ENCODE measurements at regions not wholly inside any gene's neighbourhood (a gene's known extent, or its start where the extent isn't known, plus 50 kb on each side); places are given as distances from the start of the nearest gene placed in this dataset.

- peak; percentile 55 for TF ChIP-seq CTCF (IDR thresholded peaks at IDR 0.05; ENCODE audit: low read depth, low read length)
- DNase-seq (ENCODE audit: extremely low read depth, low read depth), result no peak
Measured at GRCh38 chr1:192477630-192478029, 97.9 kb upstream of the RGS1 start.

GRCh38 chr1:192485692-192486436 is 89.7 kb upstream of the RGS1 start:
- DNase-seq (ENCODE audit: extremely low read depth, low read depth), result peak; percentile 96

DNA sequence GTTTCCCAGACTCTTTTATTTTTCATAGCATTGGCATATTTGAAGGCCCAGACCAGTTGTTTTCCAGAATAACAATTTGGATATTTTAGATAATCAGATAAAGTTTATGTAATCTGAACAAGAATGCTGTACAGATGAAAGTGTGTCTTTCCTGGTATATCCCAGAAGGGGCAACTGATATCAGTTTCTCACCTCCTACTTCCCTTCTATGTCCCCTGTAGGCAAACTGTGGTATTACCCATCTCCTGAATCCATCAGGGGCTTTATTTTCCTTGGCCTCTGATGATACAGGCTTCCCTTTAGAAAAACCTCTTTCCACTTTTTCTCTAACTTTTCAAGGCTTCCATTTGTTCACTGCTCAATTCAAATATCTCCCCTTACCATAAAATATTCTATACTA is 87.5 kb upstream of the RGS1 start:
- TF ChIP-seq CTCF (IDR thresholded peaks at IDR 0.05; ENCODE audit: low read depth, low read length), result no peak
- no peak for DNase-seq (ENCODE audit: extremely low read depth, low read depth)

More at GRCh38 chr1:192485692-192486436, 89.7 kb upstream of the RGS1 start:
- TF ChIP-seq CTCF (IDR thresholded peaks at IDR 0.05; ENCODE audit: low read depth, low read length), result no peak

DNA sequence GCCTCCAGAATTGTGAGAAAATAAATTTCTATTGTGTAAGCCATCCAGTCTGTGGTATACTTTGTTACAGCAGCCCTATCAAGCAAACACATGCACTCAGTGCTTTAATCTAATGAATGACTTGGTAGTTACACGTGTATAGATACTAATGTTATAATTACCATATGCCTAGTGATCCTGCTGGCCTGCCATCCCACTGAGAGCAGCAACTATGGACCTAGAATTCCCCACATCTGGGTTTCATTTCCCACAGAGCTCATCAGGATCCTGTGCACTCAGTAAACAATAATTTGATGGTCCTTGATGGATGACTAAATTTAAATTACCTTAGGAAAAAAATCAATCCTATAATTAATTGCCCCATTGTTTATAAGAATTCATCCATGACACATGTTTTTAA is 86.5 kb upstream of the RGS1 start:
- peak; percentile 86 for DNase-seq (ENCODE audit: extremely low read depth, low read depth)
- TF ChIP-seq CTCF (IDR thresholded peaks at IDR 0.05; ENCODE audit: low read depth, low read length), result no peak

- DNase-seq (ENCODE audit: extremely low read depth, low read depth), result peak; percentile 84
- no peak for TF ChIP-seq CTCF (IDR thresholded peaks at IDR 0.05; ENCODE audit: low read depth, low read length)
Measured at GRCh38 chr1:192489748-192490147, 85.8 kb upstream of the RGS1 start.

DNA sequence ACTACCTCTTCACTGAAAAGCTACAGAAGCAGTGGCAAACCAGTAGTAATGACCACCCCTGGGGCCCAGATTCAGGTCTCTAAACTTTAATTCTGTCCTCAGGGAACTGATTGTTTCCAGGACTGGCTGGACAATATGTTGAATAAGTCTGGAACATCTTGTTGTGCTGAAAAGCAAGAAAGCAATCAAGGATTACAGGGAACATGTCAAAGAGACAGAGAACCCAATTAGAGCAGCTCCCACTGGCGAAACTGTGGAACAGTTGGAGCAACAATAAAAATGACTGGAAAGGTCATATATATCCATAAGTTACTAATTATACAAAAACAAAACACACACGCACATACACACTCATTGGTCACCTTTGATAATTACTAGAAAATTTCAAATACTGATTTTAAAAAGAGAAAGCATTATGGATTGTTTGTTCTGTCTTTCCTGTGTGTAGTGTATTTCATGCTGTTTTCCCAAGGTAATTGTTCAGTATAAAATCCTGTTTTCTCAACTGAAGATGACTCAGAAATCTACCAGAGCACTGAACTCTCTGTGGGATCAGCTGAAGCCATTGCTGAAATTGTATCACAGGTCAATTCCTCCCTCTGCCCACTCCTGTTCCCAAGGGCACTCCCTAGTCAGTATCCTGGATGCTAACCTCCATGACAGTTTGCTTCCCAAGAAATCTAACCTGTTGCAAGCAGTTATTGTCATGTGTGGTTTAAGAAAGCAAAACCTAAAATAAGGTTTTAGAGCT is 83.6 kb upstream of the RGS1 start:
- no peak for TF ChIP-seq CTCF (IDR thresholded peaks at IDR 0.05; ENCODE audit: low read depth, low read length)
- DNase-seq (ENCODE audit: extremely low read depth, low read depth), result no peak

- DNase-seq (ENCODE audit: extremely low read depth, low read depth), result no peak
- no peak for TF ChIP-seq CTCF (IDR thresholded peaks at IDR 0.05; ENCODE audit: low read depth, low read length)
Measured at GRCh38 chr1:192493584-192493983, 82.0 kb upstream of the RGS1 start.
